Epithelial cell of esophagus (primary cell): ENCODE measurements at regions not wholly inside any gene's neighbourhood (a gene's known extent, or its start where the extent isn't known, plus 50 kb on each side); places are given as distances from the start of the nearest gene placed in this dataset.

ENCODE experiments used
- DNase-seq: peaks from one replicate; pipeline ENCODE4 v3.0.0; 2010; ENCODE audit warnings: low read depth
- H3K4me3 ChIP-seq: 2 replicates; pipeline ENCODE4 v1.5.1; 2011; ENCODE audit warnings: mild to moderate bottlenecking, low read length, control low read depth
- TF ChIP-seq, protein P1 (sequence below): IDR thresholded peaks from 2 replicates; pipeline ENCODE4 v1.5.1; 2011; ENCODE audit warnings: low read depth, mild to moderate bottlenecking, low read length, control low read depth, inconsistent platforms; ENCODE audit not compliant: insufficient read depth; ENCODE audit errors: missing control alignments

DNA sequence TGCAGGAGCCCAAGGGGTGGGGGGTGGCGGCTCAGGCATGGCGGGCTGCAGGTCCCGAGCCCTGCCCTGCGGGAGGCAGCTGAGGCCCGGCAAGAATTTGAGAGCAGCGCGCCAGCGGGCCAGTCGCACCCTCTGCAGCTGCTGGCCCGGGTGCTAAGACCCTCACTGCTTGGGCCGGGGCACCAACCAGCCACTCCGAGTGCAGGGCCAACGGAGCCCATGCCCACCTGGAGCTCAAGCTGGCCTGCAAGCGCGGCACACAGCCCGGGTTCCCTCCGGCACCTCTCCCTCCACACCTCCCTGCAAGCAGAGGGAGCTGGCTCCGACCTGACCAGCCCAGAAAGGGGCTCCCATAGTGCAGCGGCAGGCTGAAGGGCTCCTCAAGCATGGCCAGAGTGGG is 758.2 kb upstream of the INTU start:
- H3K4me3 ChIP-seq = no peak overlapping the region
- no peak for DNase-seq
- TF ChIP-seq, protein P1, sequence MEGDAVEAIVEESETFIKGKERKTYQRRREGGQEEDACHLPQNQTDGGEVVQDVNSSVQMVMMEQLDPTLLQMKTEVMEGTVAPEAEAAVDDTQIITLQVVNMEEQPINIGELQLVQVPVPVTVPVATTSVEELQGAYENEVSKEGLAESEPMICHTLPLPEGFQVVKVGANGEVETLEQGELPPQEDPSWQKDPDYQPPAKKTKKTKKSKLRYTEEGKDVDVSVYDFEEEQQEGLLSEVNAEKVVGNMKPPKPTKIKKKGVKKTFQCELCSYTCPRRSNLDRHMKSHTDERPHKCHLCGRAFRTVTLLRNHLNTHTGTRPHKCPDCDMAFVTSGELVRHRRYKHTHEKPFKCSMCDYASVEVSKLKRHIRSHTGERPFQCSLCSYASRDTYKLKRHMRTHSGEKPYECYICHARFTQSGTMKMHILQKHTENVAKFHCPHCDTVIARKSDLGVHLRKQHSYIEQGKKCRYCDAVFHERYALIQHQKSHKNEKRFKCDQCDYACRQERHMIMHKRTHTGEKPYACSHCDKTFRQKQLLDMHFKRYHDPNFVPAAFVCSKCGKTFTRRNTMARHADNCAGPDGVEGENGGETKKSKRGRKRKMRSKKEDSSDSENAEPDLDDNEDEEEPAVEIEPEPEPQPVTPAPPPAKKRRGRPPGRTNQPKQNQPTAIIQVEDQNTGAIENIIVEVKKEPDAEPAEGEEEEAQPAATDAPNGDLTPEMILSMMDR = no peak

DNA sequence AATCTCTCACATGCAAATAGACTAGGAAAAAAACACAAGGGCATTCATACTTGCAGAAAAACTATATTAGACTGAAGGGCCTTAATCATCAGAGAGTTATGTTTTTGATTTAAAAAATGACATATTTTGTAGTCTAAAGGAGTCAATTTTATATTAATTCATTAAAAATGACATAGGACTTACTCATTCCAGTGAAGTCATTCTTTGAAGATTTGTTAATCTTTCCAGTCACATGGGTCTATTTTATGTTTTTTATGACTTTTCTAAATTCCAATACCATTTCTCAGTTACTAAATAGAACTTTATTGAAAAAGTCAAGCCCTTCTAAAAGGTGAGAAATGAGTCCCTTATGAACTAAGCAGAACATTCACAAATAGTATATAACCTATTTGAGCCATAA is 743.8 kb upstream of the INTU start:
- H3K4me3 ChIP-seq = no peak overlapping the region
- DNase-seq = peak; percentile 9
- TF ChIP-seq, protein P1 = no peak

DNA sequence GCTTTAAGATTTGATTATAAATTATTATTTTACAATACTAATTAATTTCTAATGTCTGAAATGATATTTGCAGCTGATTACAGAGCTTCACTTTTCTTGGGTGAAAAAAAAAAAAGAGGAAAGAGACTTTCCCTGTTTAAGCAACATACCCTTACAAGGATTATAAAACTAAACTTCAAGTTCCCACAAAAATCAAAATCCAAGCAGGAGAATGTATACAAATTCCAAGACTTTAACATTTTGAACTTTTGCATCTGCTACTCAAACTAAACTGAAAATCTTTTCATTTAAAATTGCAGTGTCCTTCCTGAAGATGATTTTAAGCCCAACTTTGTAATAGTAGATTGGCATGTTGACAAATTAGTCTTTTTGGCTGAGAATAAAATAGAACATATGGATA is 742.4 kb upstream of the INTU start:
- H3K4me3 ChIP-seq = no peak overlapping the region
- TF ChIP-seq, protein P1 = no peak
- no peak for DNase-seq

DNA sequence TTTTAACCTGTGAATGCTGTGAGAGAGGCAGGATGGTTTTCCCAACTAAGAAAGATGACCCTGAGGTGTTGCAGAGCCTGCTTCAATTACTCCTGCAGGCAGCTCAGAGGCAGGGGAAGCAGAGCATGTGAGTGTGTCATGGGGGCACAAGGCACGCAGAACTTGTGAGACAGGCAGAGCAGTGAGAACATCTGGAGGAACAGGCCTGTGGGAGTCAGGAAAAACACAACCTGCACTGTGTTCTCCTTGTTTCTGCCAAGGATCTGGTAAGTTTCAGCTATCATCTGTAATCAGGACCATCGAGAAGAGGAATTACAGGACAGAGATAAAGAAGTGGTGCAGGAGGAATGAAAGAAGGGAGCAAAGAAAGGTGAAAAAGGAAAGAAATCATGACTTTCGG is 741.8 kb upstream of the INTU start:
- no peak overlapping the region for H3K4me3 ChIP-seq
- TF ChIP-seq, protein P1 = no peak
- peak; percentile 4 for DNase-seq

GRCh38 chr4:126894963-126895362 is 737.8 kb upstream of the INTU start:
- DNase-seq = no peak
- TF ChIP-seq, protein P1 = no peak
- no peak overlapping the region for H3K4me3 ChIP-seq

GRCh38 chr4:126895988-126896570 is 736.7 kb upstream of the INTU start:
- TF ChIP-seq, protein P1 = no peak
- DNase-seq = no peak
- no peak overlapping the region for H3K4me3 ChIP-seq

DNA sequence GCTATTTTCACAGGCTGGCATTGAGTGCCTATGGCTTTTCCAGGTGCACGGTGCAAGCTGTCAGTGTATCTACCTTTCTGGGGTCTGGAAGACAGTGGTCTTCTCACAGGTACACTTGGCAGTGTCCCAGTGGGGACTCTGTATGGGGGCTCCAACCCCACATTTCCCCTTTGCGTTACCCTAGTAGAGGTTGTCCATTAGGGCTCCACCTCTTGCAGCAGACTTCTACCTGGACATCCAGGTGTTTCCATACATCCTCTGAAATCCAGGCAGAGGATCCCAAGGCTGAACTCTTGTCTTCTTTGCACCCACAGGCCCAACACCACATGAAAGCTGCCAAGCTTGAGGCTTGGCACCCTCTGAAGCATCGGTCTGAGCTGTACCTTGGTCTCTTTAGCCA is 735.7 kb upstream of the INTU start:
- DNase-seq = no peak
- H3K4me3 ChIP-seq = no peak overlapping the region
- TF ChIP-seq, protein P1 = no peak
